Calu3 (cell line): ENCODE measurements at regions not wholly inside any gene's neighbourhood (a gene's known extent, or its start where the extent isn't known, plus 50 kb on each side); places are given as distances from the start of the nearest gene placed in this dataset.

ENCODE experiments used
- BruUV-seq: library from RNA; stranded (reverse); fragments of 400-500 nt; replicated peaks from 2 replicates; lab custom pipeline; 2021; lab: Mats Ljungman, UMichigan
- CTCF ChIA-PET: fragments of 300-600 bp; sonication (Branson Sonifier 250); formaldehyde crosslinking; loops from one replicate; lab custom pipeline; 2022; ENCODE audit warnings: antibody characterized with exemption; lab: Charles Lee
- DNase-seq: peaks from one replicate; pipeline ENCODE4 v3.0.0; 2022
- H3K27ac Mint-ChIP-seq: one replicate; pipeline ENCODE4 v1.8.0; 2022; ENCODE audit warnings: mixed read lengths; ENCODE audit not compliant: unreplicated experiment
- H3K27me3 Mint-ChIP-seq: one replicate; pipeline ENCODE4 v1.8.0; 2022; ENCODE audit warnings: mixed read lengths; ENCODE audit not compliant: unreplicated experiment
- H3K36me3 Mint-ChIP-seq: one replicate; pipeline ENCODE4 v1.8.0; 2022; ENCODE audit warnings: mild to moderate bottlenecking, moderate library complexity, mixed read lengths; ENCODE audit not compliant: insufficient read depth, unreplicated experiment
- H3K4me1 Mint-ChIP-seq: one replicate; pipeline ENCODE4 v1.8.0; 2022; ENCODE audit warnings: mild to moderate bottlenecking, low read depth, mixed read lengths; ENCODE audit not compliant: unreplicated experiment
- H3K4me3 Mint-ChIP-seq: one replicate; pipeline ENCODE4 v1.8.0; 2022; ENCODE audit warnings: mild to moderate bottlenecking, low read depth, moderate library complexity, mixed read lengths; ENCODE audit not compliant: unreplicated experiment
- H3K9me3 Mint-ChIP-seq: one replicate; pipeline ENCODE4 v1.8.0; 2022; ENCODE audit warnings: low read depth, mixed read lengths; ENCODE audit not compliant: unreplicated experiment
- intact Hi-C: fragments of 100-400 bp; cut with micrococcal nuclease; formaldehyde crosslinking; loops from one replicate; pipeline ENCODE4 v1.10.0; 2022; ENCODE audit not compliant: unreplicated experiment
- TF ChIP-seq, protein P1 (sequence below): fragments of 200-600 bp; IDR thresholded peaks from one replicate; pipeline ENCODE4 v1.8.0; 2022; ENCODE audit warnings: antibody characterized with exemption; ENCODE audit not compliant: unreplicated experiment

DNA sequence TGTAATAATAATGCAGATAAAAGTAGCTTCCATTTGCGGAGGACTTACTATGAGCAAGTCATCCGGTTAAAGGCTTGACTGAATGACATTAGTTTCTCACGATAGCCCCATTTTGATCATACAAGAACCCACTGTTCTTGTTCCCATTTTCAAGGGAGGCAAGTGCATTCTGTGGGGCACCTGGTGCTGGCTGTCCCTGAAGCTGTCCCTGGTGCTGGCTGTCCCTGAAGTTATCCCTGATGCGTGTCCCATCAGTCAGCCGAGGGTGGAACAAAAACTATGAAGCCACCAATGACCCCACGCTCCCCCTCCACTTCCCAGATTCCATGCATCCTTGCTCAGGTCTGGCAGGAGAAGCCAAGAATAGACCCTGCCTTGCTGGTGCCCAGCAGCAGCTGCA, 95.3 kb downstream of the EDN3 start:
- DNase-seq, result no peak
- CTCF ChIA-PET, result no interaction called here

DNA sequence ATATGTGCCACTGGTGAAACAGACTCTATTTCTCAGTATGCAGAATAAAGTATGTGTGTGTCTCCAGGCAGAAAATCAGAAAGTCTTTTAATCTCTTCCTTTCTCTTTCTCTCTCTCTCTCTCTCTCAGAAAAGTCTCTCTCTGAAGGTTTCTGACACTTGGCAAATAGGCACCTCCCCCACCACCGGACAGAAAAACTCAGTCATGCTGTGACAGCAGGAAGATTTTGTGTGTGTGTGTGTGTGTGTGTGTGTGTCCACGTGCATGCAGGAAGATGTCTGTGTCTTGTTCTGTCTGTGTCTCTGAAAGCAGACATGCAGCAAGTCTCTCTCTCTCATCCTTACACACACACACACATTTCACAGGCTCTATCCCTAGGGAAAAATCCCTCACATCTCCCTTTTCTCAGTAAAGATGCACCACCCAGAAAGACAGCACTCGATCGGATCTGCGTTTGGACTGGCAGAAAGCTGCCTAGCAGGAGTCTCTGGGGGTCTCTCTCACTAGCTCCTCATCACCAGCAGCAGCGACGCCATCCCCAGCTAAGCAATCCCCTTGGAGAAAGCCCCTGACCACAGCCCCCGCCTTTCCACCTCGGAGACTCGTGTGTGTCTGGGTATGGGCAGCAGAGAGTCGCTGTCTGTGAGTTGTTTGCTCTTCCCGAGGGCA, 98.3 kb downstream of the EDN3 start:
- H3K9me3 Mint-ChIP-seq, result no peaks in the 10 kb centered on the region
- TF ChIP-seq, protein P1, sequence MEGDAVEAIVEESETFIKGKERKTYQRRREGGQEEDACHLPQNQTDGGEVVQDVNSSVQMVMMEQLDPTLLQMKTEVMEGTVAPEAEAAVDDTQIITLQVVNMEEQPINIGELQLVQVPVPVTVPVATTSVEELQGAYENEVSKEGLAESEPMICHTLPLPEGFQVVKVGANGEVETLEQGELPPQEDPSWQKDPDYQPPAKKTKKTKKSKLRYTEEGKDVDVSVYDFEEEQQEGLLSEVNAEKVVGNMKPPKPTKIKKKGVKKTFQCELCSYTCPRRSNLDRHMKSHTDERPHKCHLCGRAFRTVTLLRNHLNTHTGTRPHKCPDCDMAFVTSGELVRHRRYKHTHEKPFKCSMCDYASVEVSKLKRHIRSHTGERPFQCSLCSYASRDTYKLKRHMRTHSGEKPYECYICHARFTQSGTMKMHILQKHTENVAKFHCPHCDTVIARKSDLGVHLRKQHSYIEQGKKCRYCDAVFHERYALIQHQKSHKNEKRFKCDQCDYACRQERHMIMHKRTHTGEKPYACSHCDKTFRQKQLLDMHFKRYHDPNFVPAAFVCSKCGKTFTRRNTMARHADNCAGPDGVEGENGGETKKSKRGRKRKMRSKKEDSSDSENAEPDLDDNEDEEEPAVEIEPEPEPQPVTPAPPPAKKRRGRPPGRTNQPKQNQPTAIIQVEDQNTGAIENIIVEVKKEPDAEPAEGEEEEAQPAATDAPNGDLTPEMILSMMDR, result no peak
- intact Hi-C loops, result no loop called here
- no peak overlapping the region for H3K27ac Mint-ChIP-seq
- no peak for DNase-seq
- H3K4me3 Mint-ChIP-seq, result no peak overlapping the region
- BruUV-seq, result no TSS peak
- H3K27me3 Mint-ChIP-seq, result peaks cover 4% of the 10 kb centered on the region
- H3K36me3 Mint-ChIP-seq, result no peaks in the 10 kb centered on the region
- CTCF ChIA-PET, result no interaction called here
- no peaks in the 10 kb centered on the region for H3K4me1 Mint-ChIP-seq

More for the DNA sequence above, 95.3 kb downstream of the EDN3 start:
- no TSS peak for BruUV-seq
- H3K27ac Mint-ChIP-seq, result no peak overlapping the region
- peaks cover 3% of the 10 kb centered on the region for H3K9me3 Mint-ChIP-seq
- no peaks in the 10 kb centered on the region for H3K4me1 Mint-ChIP-seq
- intact Hi-C loops, result no loop called here
- peaks cover 26% of the 10 kb centered on the region for H3K27me3 Mint-ChIP-seq
- no peaks in the 10 kb centered on the region for H3K36me3 Mint-ChIP-seq
- no peak overlapping the region for H3K4me3 Mint-ChIP-seq
- TF ChIP-seq, protein P1, result no peak

DNA sequence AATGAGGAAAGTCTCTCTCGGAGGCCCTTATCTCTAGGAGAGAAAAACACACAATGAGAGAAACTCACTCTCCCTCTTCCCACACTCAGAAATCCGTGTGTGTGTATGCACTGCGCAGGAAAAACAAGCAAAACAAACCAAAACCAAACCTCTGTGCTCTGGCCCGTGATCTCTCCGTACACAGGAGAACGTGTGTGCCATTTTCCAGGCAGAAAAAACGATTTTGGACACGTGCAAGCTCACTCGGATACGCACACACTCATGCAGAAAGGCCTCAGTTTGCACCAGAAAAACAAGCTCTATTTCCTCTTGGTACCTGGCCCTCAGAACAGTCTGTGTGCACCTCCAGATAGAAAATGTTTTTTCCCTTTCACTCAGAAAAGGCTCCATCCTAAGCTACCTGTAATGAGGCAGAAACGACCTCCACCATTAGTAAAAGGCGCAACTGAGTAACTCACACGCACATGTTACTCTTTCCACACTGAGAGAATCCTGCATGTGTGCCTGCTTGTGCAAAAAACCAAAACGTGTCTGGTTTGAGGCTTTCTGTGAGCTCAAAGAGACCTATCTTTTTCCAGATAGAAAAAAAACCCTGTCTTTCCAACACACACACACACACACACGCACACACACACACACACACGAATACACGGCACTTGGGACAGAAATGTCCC, 99.2 kb downstream of the EDN3 start:
- intact Hi-C loops, result loop anchor here (5.0 to 10.0 kb wide), 2 partner anchors 175 to 312 kb away; no protein-coding TSS in a partner anchor
- H3K27ac Mint-ChIP-seq, result no peak overlapping the region
- H3K36me3 Mint-ChIP-seq, result no peaks in the 10 kb centered on the region
- DNase-seq, result no peak
- H3K4me3 Mint-ChIP-seq, result no peak overlapping the region
- BruUV-seq, result no TSS peak
- TF ChIP-seq, protein P1, result no peak
- no peaks in the 10 kb centered on the region for H3K27me3 Mint-ChIP-seq
- no peaks in the 10 kb centered on the region for H3K9me3 Mint-ChIP-seq
- no peaks in the 10 kb centered on the region for H3K4me1 Mint-ChIP-seq
- CTCF ChIA-PET, result interaction anchor here (0.7 kb wide), 1 partner anchor 204 kb away, joined by 3 read pairs; no protein-coding TSS in a partner anchor

DNA sequence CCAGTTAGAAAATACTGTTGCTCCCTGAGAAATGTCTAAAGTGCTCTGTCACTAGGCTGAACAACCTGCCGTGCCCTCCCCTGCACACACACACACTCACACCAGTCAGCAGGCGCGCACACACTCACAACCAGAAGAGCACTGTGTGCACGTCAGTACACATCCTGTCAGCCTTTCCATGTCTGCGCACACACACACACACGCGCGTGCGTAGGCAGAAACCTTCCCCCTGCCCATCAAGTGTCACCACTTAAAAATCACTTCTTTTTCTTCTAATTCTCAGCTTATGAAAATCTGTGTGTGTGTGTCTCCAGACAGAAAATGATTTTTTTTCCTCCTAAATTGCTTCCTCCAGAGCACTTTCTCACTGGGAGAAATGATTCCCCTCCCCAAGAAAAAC, 100.3 kb downstream of the EDN3 start:
- H3K4me3 Mint-ChIP-seq, result no peak overlapping the region
- CTCF ChIA-PET, result interaction anchor here (0.7 kb wide), 1 partner anchor 410 kb away, joined by 4 read pairs; no protein-coding TSS in a partner anchor
- BruUV-seq, result no TSS peak
- H3K27ac Mint-ChIP-seq, result no peak overlapping the region
- DNase-seq, result no peak
- H3K4me1 Mint-ChIP-seq, result no peaks in the 10 kb centered on the region
- H3K36me3 Mint-ChIP-seq, result no peaks in the 10 kb centered on the region
- H3K27me3 Mint-ChIP-seq, result no peaks in the 10 kb centered on the region
- no peaks in the 10 kb centered on the region for H3K9me3 Mint-ChIP-seq
- TF ChIP-seq, protein P1, result no peak
- intact Hi-C loops, result loop anchor here (5.0 to 10.0 kb wide), 2 partner anchors 176 to 313 kb away; no protein-coding TSS in a partner anchor
